Right lobe of liver (tissue), 4 donors: ENCODE measurements at regions not wholly inside any gene's neighbourhood (a gene's known extent, or its start where the extent isn't known, plus 50 kb on each side); places are given as distances from the start of the nearest gene placed in this dataset.

Source experiments
- POLR2A ChIP-seq: fragments of 450-650 bp; IDR thresholded peaks from one replicate; pipeline ENCODE4 v1.6.1; 2017; ENCODE audit warnings: antibody characterized with exemption, mild to moderate bottlenecking
- TF ChIP-seq, protein P1 (sequence below), 4 donors: fragments of 200-600 bp in 3 of 4; fragments of 450-650 bp in 1 of 4; IDR thresholded peaks; one replicate each; pipeline versions ENCODE4 v1.5.1 to v1.8.0; 2016 to 2022; ENCODE audit warnings: antibody characterized with exemption in 4 of 4, mild to moderate bottlenecking in 2 of 4
- donor health status: DM: no; HTN: no; CAD: no.
- donor health status: DM: no; HTN: no; CAD: no.
- donor health status: DM: no; HTN: yes; CAD: no.

GRCh38 chr7:10637991-10638390, 335.7 kb upstream of the PHF14 start:
- no peak for TF ChIP-seq POLR2A
- TF ChIP-seq, protein P1, sequence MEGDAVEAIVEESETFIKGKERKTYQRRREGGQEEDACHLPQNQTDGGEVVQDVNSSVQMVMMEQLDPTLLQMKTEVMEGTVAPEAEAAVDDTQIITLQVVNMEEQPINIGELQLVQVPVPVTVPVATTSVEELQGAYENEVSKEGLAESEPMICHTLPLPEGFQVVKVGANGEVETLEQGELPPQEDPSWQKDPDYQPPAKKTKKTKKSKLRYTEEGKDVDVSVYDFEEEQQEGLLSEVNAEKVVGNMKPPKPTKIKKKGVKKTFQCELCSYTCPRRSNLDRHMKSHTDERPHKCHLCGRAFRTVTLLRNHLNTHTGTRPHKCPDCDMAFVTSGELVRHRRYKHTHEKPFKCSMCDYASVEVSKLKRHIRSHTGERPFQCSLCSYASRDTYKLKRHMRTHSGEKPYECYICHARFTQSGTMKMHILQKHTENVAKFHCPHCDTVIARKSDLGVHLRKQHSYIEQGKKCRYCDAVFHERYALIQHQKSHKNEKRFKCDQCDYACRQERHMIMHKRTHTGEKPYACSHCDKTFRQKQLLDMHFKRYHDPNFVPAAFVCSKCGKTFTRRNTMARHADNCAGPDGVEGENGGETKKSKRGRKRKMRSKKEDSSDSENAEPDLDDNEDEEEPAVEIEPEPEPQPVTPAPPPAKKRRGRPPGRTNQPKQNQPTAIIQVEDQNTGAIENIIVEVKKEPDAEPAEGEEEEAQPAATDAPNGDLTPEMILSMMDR (IDR thresholded peaks at IDR 0.05), result no peak
